Activated CD4-positive, alpha-beta T cell treated with anti-CD3 and anti-CD28 coated beads, Interleukin-2, amount 10 ng/mL, durations not matched to agents 7 days and 5 days (primary cell): ENCODE measurements at regions not wholly inside any gene's neighbourhood (a gene's known extent, or its start where the extent isn't known, plus 50 kb on each side); places are given as distances from the start of the nearest gene placed in this dataset.
"Not testable (repeated sequence)": the region's sequence is repeated elsewhere in the genome, so short reads cannot be mapped to it uniquely, and the experiment has no call there.

Experiments used
- CTCF ChIA-PET: fragments of 350-600 bp; sonication (Branson Sonifier 250); formaldehyde crosslinking; loops from one replicate; lab custom pipeline; 2021; ENCODE audit warnings: antibody characterized with exemption; lab: Charles Lee
- POLR2A ChIA-PET: fragments of 350-600 bp; sonication (Branson Sonifier 250); formaldehyde crosslinking; loops from one replicate; lab custom pipeline; 2021; ENCODE audit warnings: antibody characterized with exemption; lab: Charles Lee
- DNase-seq: peaks from one replicate; pipeline ENCODE4 v3.0.0-alpha.2; 2020
- H3K27ac Mint-ChIP-seq: one replicate; pipeline ENCODE4 v1.8.0; 2021; ENCODE audit warnings: mild to moderate bottlenecking, moderate library complexity, mixed read lengths
- H3K27me3 Mint-ChIP-seq: one replicate; pipeline ENCODE4 v1.8.0; 2021; ENCODE audit warnings: mixed read lengths
- H3K36me3 Mint-ChIP-seq: one replicate; pipeline ENCODE4 v1.8.0; 2021; ENCODE audit warnings: low read depth, mixed read lengths
- H3K4me1 Mint-ChIP-seq: one replicate; pipeline ENCODE4 v1.8.0; 2021; ENCODE audit warnings: mixed read lengths
- H3K4me3 Mint-ChIP-seq: one replicate; pipeline ENCODE4 v1.8.0; 2021; ENCODE audit warnings: mild to moderate bottlenecking, moderate library complexity, mixed read lengths
- H3K9me3 Mint-ChIP-seq: one replicate; pipeline ENCODE4 v1.8.0; 2021; ENCODE audit warnings: mixed read lengths

- H3K4me3 Mint-ChIP-seq, POLR2A ChIA-PET, H3K27me3 Mint-ChIP-seq, H3K36me3 Mint-ChIP-seq, H3K4me1 Mint-ChIP-seq, CTCF ChIA-PET, H3K27ac Mint-ChIP-seq: not testable (repeated sequence)
- H3K9me3 Mint-ChIP-seq = peaks cover 18% of the 10 kb centered on the region
- peak; percentile 57 for DNase-seq
Observed at GRCh38 chr16:46382791-46383541, 238.2 kb downstream of the SHCBP1 start.

- peaks cover 15% of the 10 kb centered on the region for H3K9me3 Mint-ChIP-seq
- POLR2A ChIA-PET, H3K4me1 Mint-ChIP-seq, H3K27ac Mint-ChIP-seq, H3K36me3 Mint-ChIP-seq, H3K27me3 Mint-ChIP-seq, CTCF ChIA-PET, H3K4me3 Mint-ChIP-seq: not testable (repeated sequence)
- peak; percentile 24 for DNase-seq
Observed at GRCh38 chr16:46382079-46382478, 239.1 kb downstream of the SHCBP1 start.

GRCh38 chr16:46381344-46381743 is 239.8 kb downstream of the SHCBP1 start:
- H3K36me3 Mint-ChIP-seq, POLR2A ChIA-PET, H3K4me1 Mint-ChIP-seq, H3K4me3 Mint-ChIP-seq, CTCF ChIA-PET, H3K27ac Mint-ChIP-seq, H3K27me3 Mint-ChIP-seq: not testable (repeated sequence)
- peak; percentile 8 for DNase-seq
- peaks cover 13% of the 10 kb centered on the region for H3K9me3 Mint-ChIP-seq
